ENCODE measurements at regions not wholly inside any gene's neighbourhood (a gene's known extent, or its start where the extent isn't known, plus 50 kb on each side); places are given as distances from the start of the nearest gene placed in this dataset.
"Not testable (repeated sequence)": the region's sequence is repeated elsewhere in the genome, so short reads cannot be mapped to it uniquely, and the experiment has no call there.

DNA sequence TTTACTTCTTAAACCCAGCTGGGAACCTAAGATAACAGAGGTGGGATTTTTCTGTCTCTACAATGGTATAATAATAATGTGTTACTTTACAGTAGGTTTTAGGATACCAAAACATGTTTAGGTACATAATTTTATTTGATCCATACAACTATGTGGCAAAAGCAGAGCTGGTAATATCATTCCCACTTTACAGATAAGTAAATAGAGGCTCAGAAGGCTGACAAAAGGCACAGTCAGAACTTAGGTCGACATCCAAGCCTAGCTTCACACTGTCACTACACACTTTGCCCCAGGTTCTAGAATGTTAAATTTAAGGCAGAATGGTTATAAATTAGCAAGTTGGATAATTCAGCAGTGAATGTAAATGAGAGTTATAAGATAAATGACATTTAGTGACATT is 189.6 kb upstream of the PARD3B start:
- DNase-seq (ENCODE audit: low read depth in 1 of 2, low spot score in 1 of 2): no peak

DNA sequence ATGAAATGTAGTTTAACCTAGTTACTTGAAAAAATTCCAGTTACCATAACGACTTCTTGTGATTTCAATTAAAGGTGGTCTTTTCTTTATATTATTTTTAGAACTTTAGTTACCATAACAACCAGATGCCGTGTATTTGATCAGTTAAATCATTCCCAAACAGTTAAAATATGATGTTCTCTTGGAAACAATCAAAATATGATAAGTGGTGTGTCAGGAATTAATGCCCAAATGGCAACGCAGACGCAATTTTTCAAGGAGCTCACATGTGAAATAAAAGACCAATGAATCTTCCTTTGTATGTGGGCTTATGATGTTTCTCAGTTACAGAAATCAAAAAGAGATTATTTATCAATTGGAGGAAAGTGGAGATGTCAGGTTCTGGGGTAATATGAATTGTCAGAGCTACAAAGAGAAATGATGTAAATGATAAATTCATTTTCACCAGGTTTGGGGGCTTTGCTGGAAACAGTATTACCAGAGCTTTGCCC is 189.1 kb upstream of the PARD3B start:
- DNase-seq (ENCODE audit: low read depth in 1 of 2, low spot score in 1 of 2): no peak

DNA sequence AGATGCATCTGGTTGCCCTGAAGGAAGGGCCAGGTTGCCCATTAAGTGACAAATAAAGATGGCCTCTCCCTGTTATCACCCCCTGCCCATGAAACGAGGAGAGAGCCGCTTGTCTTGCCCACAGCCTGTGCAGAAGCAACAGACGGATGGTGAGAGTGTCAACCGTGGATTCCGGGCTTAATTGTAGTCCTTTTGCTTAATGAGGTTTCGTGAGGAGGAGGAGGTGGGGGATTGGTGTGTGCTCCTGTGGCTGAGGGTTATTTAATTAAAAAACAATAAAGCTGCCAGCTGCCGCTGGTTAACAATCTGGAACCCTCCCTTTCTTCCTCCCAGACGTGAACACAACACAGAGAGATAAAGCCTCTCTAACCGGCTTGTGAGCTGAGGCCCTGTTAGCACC is 188.0 kb upstream of the PARD3B start:
- DNase-seq (ENCODE audit: low read depth in 1 of 2, low spot score in 1 of 2): no peak

DNA sequence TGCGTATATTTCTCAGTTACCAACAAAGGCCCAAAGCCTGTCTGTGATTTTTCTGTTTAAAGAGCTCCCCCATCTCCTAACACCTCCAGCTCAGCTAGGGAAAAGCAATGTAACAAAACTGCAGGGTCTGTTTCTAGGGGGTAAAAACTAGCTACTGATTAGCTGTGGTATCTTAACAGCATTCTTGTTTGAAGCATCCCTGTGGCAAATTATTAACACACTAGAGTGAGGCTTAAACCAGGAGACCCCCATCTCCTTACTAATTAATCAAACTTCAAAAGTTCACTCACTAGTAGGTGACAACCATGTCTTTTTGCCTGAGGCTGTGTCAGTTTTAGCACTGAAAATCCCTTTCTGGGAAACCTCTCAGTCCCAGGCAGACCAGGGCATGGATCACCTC is 186.2 kb upstream of the PARD3B start:
- DNase-seq (ENCODE audit: low read depth in 1 of 2, low spot score in 1 of 2): no peak

DNA sequence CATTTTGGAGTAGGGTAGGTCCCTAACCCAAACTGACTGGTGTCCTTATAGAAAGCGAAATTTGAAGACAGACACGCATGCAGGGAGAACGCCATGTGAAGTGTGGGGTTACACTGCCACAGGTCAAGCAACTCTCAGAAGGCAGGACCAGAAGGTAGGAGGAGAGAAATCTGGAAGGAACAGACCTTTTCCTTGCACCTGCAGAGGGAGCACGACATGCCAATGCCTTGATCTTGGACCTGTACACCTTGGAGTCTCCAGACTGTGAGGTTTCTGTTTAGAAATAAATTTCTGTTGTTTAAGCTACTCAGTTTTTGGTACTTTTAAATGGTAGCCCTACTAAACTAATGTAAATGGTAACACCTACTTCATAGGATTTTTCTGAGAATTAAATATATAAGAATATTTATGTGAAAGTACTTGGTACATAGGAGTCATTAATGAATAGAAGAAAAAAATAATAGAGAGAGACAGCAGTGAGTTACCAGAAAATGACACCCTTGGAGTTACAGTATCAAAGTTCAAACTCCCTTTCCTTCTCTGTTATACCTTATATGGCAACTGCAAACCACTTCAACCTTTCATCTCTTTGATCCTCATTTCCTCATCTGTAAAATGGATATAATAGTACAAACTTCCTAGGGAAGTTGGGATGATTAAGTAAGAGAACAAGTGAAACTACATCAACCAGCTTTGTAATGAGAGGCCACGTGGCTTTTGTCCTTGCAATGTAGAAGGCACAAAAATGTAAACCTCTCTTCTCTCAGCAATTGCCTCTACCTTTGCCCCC is 184.9 kb upstream of the PARD3B start:
- DNase-seq (ENCODE audit: low read depth in 1 of 2, low spot score in 1 of 2): no peak

DNA sequence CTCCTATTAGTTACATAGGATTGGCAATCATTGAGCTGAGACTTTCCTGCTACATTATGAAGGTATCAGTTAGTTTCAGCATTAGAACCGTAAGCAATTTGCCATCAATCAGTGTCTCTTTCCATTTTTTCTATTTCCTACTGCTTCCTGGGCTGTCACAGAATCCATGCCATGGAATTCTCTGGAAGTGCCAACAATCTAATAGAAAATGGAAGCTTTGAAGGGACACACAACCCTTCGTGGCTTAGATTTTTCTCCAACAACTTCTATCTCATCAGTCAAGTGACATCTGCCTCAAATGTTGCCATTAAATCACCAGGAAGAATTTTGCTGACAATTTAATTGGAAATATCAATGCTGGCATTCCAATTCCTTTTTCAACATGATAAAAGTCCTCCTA is 183.5 kb upstream of the PARD3B start:
- no peak for DNase-seq (ENCODE audit: low read depth in 1 of 2, low spot score in 1 of 2)

DNA sequence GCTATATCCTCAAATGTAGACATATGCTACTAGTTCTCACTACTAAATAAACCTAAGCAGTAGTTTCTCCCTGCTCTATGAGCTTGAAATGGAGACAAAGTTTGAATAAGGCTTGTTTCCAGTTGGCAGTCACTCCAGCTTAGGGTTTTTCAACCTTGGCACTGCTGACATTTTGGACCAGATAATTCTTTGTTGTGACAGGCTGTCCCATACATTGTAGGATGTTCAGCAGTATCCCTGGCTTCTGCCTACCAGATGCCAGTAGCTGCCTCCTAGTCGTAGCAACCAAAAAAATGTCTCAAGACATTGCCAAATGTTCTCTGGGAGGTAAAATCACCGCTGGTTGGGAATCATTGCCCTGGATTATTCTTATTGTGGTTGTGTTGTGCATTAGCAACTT is 182.7 kb upstream of the PARD3B start:
- no peak for DNase-seq (ENCODE audit: low read depth in 1 of 2, low spot score in 1 of 2)

DNA sequence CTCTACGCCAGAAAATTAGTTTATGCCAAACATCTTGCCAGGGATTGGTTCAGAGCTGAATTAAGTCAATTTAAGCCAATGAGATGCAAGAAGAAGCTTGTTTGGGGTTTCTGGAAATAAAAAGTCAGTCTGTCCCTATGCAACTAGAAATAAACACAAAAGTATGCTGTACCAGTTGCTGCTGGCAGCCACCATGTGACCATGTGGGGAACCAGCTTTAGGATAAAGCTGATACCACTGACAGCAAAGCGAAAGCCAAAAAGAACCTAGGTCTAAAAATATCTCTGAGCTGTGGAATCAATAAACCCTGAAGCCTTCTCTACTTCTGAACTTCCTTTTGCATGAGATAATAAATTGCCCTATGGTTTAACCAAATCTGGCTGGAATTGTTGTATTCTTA is 181.8 kb upstream of the PARD3B start:
- no peak for DNase-seq (ENCODE audit: low read depth in 1 of 2, low spot score in 1 of 2)

DNA sequence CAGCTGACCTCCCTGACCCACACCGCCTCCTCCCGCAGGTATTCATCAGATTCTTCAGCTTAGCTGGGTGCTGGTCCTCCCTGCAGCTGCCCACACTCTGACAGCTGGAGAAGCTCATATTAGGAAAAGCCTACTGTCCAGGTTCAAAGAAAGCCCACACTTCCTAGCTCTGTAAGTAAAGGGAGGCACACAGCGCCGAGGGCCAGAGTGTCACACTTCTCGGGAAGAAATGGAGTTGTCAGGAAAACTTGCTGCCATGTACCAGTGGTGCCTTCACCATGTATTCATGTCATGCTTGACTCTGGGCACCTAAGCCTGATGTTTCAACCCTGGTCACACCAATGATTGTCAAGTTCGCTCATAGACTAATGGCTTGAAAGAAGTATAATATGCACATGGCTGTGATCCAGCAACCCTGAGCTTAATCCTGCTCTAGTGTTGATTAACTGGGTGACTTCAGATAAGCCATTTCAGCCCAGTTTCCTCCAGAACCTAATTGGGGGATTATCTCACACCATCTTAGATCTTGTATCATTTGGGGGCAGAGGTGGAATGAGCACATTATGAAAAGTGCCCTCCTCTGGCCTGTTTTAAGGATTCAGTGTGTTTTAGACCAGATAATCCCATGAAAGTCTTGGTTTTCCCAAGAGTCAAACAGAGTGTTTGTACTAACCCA is 180.3 kb upstream of the PARD3B start:
- DNase-seq (ENCODE audit: low read depth in 1 of 2, low spot score in 1 of 2): no peak

DNA sequence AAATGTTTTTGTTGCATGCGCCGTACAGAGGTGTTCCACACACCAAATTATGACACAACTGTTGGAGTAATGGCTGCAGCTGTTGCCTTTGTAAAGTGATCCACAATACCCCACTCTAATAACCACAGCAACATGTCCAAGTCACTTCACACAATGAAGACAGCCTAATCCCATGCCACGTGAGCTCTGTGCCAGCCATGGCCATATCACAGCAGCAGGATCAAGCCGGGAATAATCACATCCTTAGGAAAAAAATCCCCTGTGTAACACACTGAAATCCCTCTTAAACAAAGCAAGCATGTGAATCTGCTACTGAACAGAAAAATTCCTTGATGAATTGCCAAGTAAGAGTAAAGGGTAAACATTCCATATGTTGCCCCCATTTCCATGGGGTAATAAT is 179.5 kb upstream of the PARD3B start:
- no peak for DNase-seq (ENCODE audit: low read depth in 1 of 2, low spot score in 1 of 2)

DNA sequence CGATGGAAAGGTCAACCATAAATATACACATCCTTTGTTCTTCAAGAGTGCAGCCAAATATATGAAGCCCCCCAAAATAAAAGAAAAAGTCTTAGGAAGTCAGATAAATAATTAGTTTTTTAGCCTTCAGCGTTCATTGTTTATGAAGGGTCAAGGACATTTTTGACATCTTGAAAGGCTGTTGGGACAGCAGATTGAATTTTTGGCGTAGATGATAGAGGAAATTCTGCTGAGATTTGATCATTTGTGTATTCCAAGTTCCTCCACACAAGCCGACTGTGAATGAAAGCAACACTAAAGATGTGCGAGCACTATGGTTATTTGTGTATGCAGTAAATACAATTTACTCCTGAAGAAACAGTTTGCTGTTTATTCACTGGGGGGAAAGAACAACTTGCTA is 177.8 kb upstream of the PARD3B start:
- no peak for DNase-seq (ENCODE audit: low read depth in 1 of 2, low spot score in 1 of 2)

DNA sequence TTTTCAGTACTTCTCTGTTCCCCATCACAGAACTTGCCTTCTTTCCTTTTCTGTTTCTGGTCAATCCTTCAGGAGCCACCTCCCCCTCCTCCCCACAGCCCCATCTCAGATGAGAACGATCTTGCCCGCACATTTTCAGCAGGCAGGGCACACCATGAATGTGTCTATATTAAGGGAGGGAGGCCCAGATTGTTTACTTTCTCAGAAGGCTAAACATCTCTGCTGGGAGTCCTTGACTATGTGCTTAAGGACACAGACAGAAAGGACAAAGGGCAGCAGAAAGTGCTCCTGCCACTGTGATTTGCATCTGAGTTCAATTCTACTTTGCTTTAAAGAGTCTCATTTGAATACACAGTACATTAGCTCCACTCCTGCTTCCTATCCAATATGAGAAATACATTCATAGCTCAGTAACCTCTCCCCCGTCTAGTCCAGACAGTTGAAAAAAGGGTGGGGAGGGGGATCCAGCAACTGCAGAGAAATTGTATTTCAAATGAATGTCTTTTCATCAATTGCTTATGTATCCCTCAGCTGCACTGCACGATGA is 175.0 kb upstream of the PARD3B start:
- DNase-seq (ENCODE audit: low read depth in 1 of 2, low spot score in 1 of 2): no peak

DNA sequence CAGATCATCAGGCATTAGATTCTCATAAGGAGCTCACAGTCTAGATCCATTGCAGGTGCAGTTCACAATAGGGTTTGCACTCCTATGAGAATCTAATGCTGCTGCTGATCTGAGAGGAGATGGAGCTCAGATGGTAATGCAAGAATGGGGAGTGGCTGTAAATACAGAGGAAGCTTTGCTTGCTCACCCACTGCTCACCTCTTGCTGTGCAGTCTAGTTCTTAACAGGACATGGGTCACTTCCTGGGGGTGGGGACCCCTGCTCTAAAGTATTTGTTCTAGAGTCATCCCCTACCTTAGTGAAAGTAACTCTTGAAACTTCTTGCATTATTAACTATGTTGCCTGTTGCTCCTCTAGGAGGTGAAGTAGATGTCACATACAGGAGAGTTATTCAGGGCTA is 171.3 kb upstream of the PARD3B start:
- no peak for DNase-seq (ENCODE audit: low read depth in 1 of 2, low spot score in 1 of 2)

DNA sequence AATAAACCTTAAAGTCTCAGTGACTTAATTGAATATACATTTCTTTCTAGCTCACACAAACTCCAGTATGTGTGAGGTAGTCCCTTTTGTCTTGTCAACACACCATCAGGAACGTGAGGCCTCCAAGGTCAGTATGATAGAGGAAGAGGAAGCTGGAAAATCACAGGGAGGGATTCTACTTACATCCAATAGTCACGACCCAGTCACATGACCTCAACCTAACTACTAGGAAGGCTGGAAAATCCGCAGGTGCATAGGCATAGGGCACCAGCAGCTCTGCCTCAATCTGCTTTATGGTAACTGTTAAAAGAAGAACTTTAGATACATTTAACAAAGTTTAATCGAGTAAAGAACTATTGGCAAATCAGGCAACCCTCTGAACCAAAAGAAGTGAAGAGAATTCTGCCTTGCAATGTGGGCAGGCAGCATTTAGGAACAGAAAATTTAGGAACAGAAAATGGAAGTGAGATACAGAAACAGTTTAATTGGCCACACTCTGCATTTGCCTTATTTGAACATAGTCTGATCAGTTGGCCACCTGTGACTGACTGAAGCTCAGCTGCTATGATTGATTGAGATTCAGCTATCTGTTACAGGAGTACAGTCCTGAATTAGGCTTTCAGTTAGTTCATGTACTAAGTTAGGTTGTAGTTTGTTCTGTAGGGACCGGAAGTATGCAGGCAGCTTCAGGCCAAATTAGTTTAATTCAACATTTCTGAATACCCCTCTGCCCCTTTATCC is 165.0 kb upstream of the PARD3B start:
- no peak for DNase-seq (ENCODE audit: low read depth in 1 of 2, low spot score in 1 of 2)

DNA sequence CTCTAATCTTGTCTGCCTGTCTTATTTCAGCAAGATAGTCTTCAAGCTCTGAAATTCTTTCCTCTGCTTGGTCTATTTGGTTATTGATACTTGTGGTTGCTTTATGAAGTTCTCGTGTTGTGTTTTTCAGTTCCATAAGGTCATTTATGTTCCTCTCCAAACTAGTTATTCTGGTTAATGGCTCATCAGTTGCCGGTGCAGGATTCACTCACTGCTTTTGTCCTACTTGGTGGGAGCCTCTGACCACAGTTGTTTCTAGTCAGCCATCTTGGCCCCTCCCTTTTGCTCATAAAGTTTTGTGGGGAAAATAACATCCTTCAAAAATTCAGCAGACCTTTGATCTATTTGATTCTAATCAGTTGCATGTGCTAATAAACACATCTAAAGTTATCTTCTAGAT is 158.6 kb upstream of the PARD3B start:
- no peak for DNase-seq (ENCODE audit: low read depth in 1 of 2, low spot score in 1 of 2)

DNA sequence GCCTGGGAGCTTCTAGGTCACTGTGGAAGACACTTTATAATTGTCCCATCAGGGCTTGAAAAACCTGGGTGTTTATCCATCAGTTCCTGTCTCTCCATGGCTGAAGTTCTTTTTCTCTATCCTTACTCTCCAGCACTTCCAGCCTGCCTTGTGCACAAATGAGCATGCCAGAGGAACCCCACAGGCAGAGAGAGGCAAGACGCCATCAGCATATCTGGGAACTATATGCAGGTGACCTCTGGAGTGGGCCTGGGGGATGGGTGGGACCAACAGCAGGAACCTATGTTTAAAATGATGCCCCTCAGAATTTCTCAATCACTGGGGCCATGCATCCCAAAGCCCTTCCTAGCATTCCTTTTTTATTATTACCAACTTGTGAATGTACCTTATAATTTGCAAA is 156.2 kb upstream of the PARD3B start:
- no peak for DNase-seq (ENCODE audit: low read depth in 1 of 2, low spot score in 1 of 2)

DNA sequence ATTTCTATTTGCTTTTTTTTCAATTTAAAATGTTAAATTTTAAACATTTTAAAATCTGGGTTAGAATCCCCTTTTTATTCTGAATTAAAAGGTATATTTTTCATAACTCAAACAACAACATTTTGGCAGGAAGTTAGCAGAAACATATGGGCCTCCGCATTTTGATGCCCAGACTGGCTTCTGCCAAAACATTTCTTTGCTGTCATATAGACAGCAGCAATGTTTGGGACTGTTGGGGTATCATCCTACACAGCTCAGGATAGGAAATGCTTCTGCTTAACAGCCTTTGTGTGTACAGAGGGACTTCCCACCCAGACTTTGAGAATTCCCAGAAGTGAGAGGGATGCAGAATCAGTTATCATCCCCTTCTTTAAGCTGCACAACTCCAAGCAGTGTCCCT is 155.4 kb upstream of the PARD3B start:
- no peak for DNase-seq (ENCODE audit: low read depth in 1 of 2, low spot score in 1 of 2)

DNA sequence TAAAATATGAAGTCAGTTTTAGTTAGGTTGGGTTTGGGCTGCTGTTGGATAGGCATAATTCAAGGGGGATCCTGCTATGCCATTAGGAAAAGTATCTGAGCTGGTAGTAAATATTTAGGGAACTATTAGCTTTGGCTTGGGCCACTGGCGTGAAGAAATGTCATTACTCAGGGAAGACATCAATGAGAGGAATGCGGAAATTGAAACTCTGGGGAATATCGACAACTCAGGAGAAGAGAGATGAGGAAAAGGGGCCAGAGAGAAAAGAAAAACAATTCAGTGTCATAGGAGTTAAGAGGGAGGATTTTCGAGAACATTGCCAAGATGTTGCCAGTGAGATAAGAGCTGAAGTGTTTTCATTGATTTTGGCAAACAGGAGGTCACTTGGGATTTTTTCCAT is 149.7 kb upstream of the PARD3B start:
- DNase-seq (ENCODE audit: low read depth in 1 of 2, low spot score in 1 of 2): no peak

DNA sequence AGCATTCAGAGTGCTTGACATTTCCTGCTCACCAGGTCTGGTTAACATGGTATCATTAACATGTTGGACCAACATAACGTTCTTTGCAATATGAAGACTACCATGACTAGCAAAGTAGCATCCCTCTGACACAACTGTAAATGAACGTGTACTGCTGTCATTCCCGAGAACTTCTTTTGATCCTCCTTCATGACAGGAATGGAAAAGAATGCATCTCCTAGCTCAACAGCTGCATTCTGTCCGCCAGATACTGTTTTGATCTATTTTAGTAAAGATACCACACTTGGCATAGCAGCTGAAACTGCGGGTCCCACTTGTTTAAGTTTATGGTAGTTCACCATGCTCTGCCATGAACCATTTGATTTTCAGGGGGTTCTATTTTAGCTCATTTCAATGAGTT is 144.2 kb upstream of the PARD3B start:
- DNase-seq (ENCODE audit: low read depth in 1 of 2, low spot score in 1 of 2): no peak

DNA sequence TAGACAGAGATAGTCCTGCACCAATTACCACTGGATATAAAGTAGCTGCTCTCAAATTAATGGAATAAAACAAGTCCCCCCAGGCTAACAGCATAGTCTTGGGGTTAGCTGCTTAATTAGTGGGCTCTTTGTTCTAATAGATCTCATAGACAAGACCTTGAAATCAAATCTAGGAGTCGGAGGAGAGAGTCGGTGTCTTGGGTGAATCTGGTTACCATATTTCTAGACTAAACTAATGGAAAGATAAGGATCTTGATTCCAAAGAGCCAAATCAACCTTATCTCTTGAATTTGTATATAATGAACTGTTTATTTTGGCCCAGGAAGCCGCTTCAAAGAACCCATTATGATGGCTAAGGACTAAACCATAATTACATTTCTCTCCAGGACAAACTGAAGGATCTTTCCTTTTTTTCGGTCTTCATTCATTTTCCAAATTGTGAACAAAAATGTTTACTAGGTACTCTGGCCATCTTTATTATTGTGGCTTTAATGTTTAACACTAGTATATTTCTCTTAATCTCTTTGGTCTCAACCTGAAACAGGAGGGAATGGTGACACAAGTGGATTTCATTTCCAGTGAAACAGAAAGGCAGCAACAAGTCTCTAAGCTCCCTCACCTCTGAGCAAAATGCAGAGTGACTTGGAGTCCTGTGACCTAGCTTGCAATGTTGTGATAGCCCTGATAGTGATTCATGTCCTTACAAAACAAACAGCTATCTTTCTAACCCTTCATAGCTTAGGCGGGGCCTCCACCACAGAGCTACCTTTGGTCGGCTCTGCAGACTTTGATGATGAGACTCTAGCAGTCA is 137.9 kb upstream of the PARD3B start:
- DNase-seq (ENCODE audit: low read depth in 1 of 2, low spot score in 1 of 2): no peak

DNA sequence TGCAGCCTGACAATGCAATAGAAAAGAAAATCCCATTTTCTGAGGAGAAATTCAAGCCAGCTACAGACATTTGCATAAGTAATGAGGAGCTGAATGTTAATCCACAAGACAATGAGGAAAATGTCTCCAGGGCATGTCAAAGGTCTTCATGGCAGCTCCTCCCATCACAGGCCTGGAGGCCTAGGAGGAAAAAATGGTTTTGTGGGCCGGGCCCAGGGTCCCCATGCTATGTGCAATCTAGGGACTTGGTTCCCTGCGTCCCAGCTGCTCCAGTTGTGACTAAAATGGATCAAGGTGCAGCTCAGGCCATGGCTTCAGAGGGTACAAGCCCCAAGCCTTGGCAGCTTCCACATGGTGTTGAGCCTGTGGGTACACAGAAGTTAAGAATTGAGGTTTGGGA is 132.5 kb upstream of the PARD3B start:
- not testable (repeated sequence) for DNase-seq (ENCODE audit: low read depth in 1 of 2, low spot score in 1 of 2)

Data from stimulated activated CD4-positive, alpha-beta T cell treated with anti-CD3 and anti-CD28 coated beads, Interleukin-15, amount 100 ng/mL, for 1 hour (primary cell).